Transverse colon (tissue), 4 donors: ENCODE measurements at regions not wholly inside any gene's neighbourhood (a gene's known extent, or its start where the extent isn't known, plus 50 kb on each side); places are given as distances from the start of the nearest gene placed in this dataset.

Experiments
- EP300 ChIP-seq: sonication (generic); formaldehyde crosslinking; IDR thresholded peaks from one replicate; pipeline ENCODE4 v1.6.1; 2017; ENCODE audit warnings: antibody characterized with exemption, low read depth
- POLR2A ChIP-seq: fragments of 450-650 bp; IDR thresholded peaks from one replicate; pipeline ENCODE4 v1.6.1; 2016; ENCODE audit warnings: antibody characterized with exemption, mild to moderate bottlenecking, moderate library complexity
- POLR2AphosphoS5 ChIP-seq, 3 donors: sonication (generic); formaldehyde crosslinking; IDR thresholded peaks; one replicate each; pipeline ENCODE4 v1.6.1; 2016; ENCODE audit warnings: antibody characterized with exemption in 3 of 3
- TF ChIP-seq, protein P1 (sequence below), 5 experiments: fragments of 200-600 bp in 3 of 5; fragments of 450-650 bp in 2 of 5; sonication (generic) in 3 of 5; IDR thresholded peaks; 1 replicate in 2 of 5; 2 replicates in 3 of 5; pipeline ENCODE4 v1.5.1; 2016 to 2017; ENCODE audit warnings: antibody characterized with exemption in 5 of 5, inconsistent platforms in 3 of 5, mild to moderate bottlenecking in 2 of 5, moderate library complexity in 1 of 5

DNA sequence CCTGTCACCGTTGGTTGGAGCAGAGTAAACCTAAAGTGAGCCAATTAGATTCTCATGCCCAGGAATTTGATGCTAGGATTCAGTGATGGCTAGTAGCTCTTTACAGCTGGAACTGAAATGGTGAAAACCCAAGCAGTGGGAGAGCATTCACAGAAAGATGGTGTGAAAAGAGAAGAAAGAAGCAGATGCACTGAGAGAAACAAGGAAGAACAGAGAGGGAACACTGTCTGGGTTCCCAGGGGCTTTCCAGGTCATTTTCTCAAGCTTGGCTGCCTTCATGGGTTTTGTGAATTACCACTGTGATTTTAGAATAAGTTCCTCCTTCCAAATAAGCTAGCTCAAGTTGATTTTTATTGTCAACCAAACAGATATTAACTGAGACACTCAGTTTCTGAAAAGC lies 104.1 kb upstream of the AKIRIN2 start:
- TF ChIP-seq EP300: no peak
- no peak for TF ChIP-seq POLR2AphosphoS5 (IDR thresholded peaks at IDR 0.05)
- TF ChIP-seq, protein P1, sequence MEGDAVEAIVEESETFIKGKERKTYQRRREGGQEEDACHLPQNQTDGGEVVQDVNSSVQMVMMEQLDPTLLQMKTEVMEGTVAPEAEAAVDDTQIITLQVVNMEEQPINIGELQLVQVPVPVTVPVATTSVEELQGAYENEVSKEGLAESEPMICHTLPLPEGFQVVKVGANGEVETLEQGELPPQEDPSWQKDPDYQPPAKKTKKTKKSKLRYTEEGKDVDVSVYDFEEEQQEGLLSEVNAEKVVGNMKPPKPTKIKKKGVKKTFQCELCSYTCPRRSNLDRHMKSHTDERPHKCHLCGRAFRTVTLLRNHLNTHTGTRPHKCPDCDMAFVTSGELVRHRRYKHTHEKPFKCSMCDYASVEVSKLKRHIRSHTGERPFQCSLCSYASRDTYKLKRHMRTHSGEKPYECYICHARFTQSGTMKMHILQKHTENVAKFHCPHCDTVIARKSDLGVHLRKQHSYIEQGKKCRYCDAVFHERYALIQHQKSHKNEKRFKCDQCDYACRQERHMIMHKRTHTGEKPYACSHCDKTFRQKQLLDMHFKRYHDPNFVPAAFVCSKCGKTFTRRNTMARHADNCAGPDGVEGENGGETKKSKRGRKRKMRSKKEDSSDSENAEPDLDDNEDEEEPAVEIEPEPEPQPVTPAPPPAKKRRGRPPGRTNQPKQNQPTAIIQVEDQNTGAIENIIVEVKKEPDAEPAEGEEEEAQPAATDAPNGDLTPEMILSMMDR (IDR thresholded peaks at IDR 0.05): no peak
- TF ChIP-seq POLR2A: no peak
